GM23338 (cell line): ENCODE measurements at regions not wholly inside any gene's neighbourhood (a gene's known extent, or its start where the extent isn't known, plus 50 kb on each side); places are given as distances from the start of the nearest gene placed in this dataset.
A peak's percentile ranks its signal among the peaks of the same experiment; 100 is the strongest.

Source experiments
- ATAC-seq: fragments of 200-7000 bp; cut with Tn5 transposase; 3 replicates; pipeline ENCODE4 v1.9.1; 2020
- DNase-seq: peaks from one replicate; pipeline ENCODE4 v3.0.0-alpha.2; 2015; ENCODE audit warnings: low spot score
- H2AFZ ChIP-seq: fragments of 200-600 bp; sonication (generic); 2 replicates; pipeline ENCODE4 v1.8.0; 2016; ENCODE audit warnings: antibody characterized with exemption, mild to moderate bottlenecking, moderate library complexity
- H3F3A ChIP-seq: fragments of 200-600 bp; sonication (generic); replicated peaks from 2 replicates; pipeline ENCODE4 v1.8.0; 2017; ENCODE audit warnings: antibody characterized with exemption, mixed run types, low read depth
- H3K27ac ChIP-seq: fragments of 200-600 bp; sonication (generic); 2 replicates; pipeline ENCODE4 v1.6.1; 2016; ENCODE audit warnings: low read depth
- H3K27me3 ChIP-seq: fragments of 200-600 bp; sonication (generic); 2 replicates; pipeline ENCODE4 v1.8.0; 2016; ENCODE audit warnings: mild to moderate bottlenecking, mixed run types, moderate library complexity; ENCODE audit not compliant: insufficient read depth
- H3K36me3 ChIP-seq: fragments of 200-600 bp; sonication (generic); 2 replicates; pipeline ENCODE4 v1.8.0; 2016; ENCODE audit warnings: mild to moderate bottlenecking; ENCODE audit not compliant: insufficient read depth
- H3K4me1 ChIP-seq: fragments of 200-600 bp; sonication (generic); 2 replicates; pipeline ENCODE4 v1.8.0; 2016; ENCODE audit warnings: mild to moderate bottlenecking, moderate library complexity; ENCODE audit not compliant: insufficient read depth
- H3K4me2 ChIP-seq: fragments of 200-600 bp; sonication (generic); 2 replicates; pipeline ENCODE4 v1.7.1; 2017; ENCODE audit warnings: mixed run types
- H3K4me3 ChIP-seq: fragments of 200-600 bp; sonication (generic); 2 replicates; pipeline ENCODE4 v1.6.1; 2016; ENCODE audit warnings: mixed run types
- H3K79me2 ChIP-seq: fragments of 200-600 bp; sonication (generic); replicated peaks from 2 replicates; pipeline ENCODE4 v1.8.0; 2017; ENCODE audit warnings: mild to moderate bottlenecking; ENCODE audit not compliant: insufficient read depth
- H3K9me2 ChIP-seq: fragments of 200-600 bp; sonication (generic); 2 replicates; pipeline ENCODE4 v1.8.0; 2017; ENCODE audit not compliant: insufficient read depth
- H4K20me1 ChIP-seq: fragments of 200-600 bp; sonication (generic); replicated peaks from 2 replicates; pipeline ENCODE4 v1.8.0; 2017; ENCODE audit warnings: mild to moderate bottlenecking; ENCODE audit not compliant: insufficient read depth
- H3K27ac Mint-ChIP-seq: 2 replicates; pipeline ENCODE4 v1.8.0; 2020; ENCODE audit warnings: inconsistent platforms, mild to moderate bottlenecking, moderate library complexity, mixed read lengths
- H3K27me3 Mint-ChIP-seq: 3 replicates; pipeline ENCODE4 v1.8.0; 2022; ENCODE audit warnings: low read depth, mild to moderate bottlenecking, moderate library complexity, mixed read lengths, inconsistent platforms; ENCODE audit not compliant: insufficient read depth, poor library complexity
- H3K36me3 Mint-ChIP-seq: 3 replicates; pipeline ENCODE4 v1.8.0; 2021; ENCODE audit warnings: low read depth, mild to moderate bottlenecking, inconsistent platforms, moderate library complexity, mixed read lengths
- H3K4me1 Mint-ChIP-seq: 3 replicates; pipeline ENCODE4 v1.8.0; 2020; ENCODE audit warnings: mild to moderate bottlenecking, inconsistent platforms, mixed read lengths
- H3K4me3 Mint-ChIP-seq: 3 replicates; pipeline ENCODE4 v1.8.0; 2021; ENCODE audit warnings: moderate library complexity, mild to moderate bottlenecking, inconsistent platforms, mixed read lengths
- H3K9me3 Mint-ChIP-seq: 3 replicates; pipeline ENCODE4 v1.8.0; 2020; ENCODE audit warnings: moderate library complexity, mild to moderate bottlenecking, inconsistent platforms, mixed read lengths
- CREB1 ChIP-seq: fragments of 250-450 bp; sonication (Bioruptor Pico); IDR thresholded peaks from 2 replicates; pipeline ENCODE4 v1.5.0; 2020; ENCODE audit warnings: low read depth, mild to moderate bottlenecking, moderate library complexity
- CTCF ChIP-seq, 2 experiments: fragments of 200-600 bp in 1 of 2; sonication (generic) in 1 of 2; conservative IDR thresholded peaks; 2 replicates each; pipeline versions ENCODE4 v1.5.1 to v1.6.1; 2016 to 2017; ENCODE audit warnings: antibody characterized with exemption in 2 of 2, low read depth in 2 of 2, mild to moderate bottlenecking in 2 of 2, moderate library complexity in 1 of 2
- EZH2 ChIP-seq: fragments of 200-600 bp; sonication (generic); IDR thresholded peaks from one replicate; pipeline ENCODE4 v1.8.0; 2017; ENCODE audit warnings: antibody characterized with exemption, mild to moderate bottlenecking, low read depth; ENCODE audit not compliant: unreplicated experiment
- JUNB ChIP-seq: IDR thresholded peaks from one replicate; pipeline ENCODE4 v1.6.1; 2016; ENCODE audit warnings: antibody characterized with exemption; ENCODE audit not compliant: unreplicated experiment
- REST ChIP-seq: IDR thresholded peaks from one replicate; pipeline ENCODE4 v1.6.1; 2018; ENCODE audit warnings: antibody characterized with exemption; ENCODE audit not compliant: unreplicated experiment
- ZNF114 ChIP-seq: fragments of 250-450 bp; sonication (Bioruptor Pico); IDR thresholded peaks from 2 replicates; pipeline ENCODE4 v1.5.0; 2020; ENCODE audit warnings: mild to moderate bottlenecking, moderate library complexity
- ZNF331 ChIP-seq: fragments of 250-450 bp; sonication (Bioruptor Pico); IDR thresholded peaks from 2 replicates; pipeline ENCODE4 v1.5.0; 2020; ENCODE audit warnings: low read depth, mild to moderate bottlenecking, moderate library complexity
- ZNF462 ChIP-seq: fragments of 250-450 bp; sonication (Bioruptor Pico); IDR thresholded peaks from 2 replicates; pipeline ENCODE4 v1.5.0; 2020; ENCODE audit warnings: mild to moderate bottlenecking, moderate library complexity

GRCh38 chr13:44792096-44792495 is 197.2 kb downstream of the NUFIP1 start (continued):
- TF ChIP-seq CTCF (conservative IDR thresholded peaks at IDR 0.05; ENCODE audit: low read depth in 2 of 2), result no peak
- no peak for TF ChIP-seq EZH2

- Mint-ChIP-seq H3K4me1 (no peaks in the 10 kb centered on the region), H3K9me3 (peaks cover 4% of the 10 kb centered on the region; the same call in 2 of the 3 replicates), H3K27me3 (peaks cover 2% of the 10 kb centered on the region), H3K27ac (no peak overlapping the region), H3K36me3 (peaks cover 3% of the 10 kb centered on the region; the same call in 1 of the 3 replicates), H3K4me3 (no peak overlapping the region)
- H3F3A ChIP-seq, result no peaks in the 10 kb centered on the region
- no peak overlapping the region for H3K4me3 ChIP-seq
- no peaks in the 10 kb centered on the region for H3K27me3 ChIP-seq
- no peaks in the 10 kb centered on the region for H3K4me1 ChIP-seq
- TF ChIP-seq REST (no peak), EZH2 (no peak), ZNF114 (CRISPR knock-in tag) (no peak), ZNF331 (no peak), ZNF462 (CRISPR knock-in tag) (no peak), CREB1 (CRISPR knock-in tag) (no peak), JUNB (no peak)
- H3K9me2 ChIP-seq, result no peaks in the 10 kb centered on the region
- H3K27ac ChIP-seq, result no peak overlapping the region
- ATAC-seq (peak; percentile 95), DNase-seq (peak; percentile 18)
- no peaks in the 10 kb centered on the region for H3K36me3 ChIP-seq
- H3K4me2 ChIP-seq, result no peak overlapping the region
- no peaks in the 10 kb centered on the region for H4K20me1 ChIP-seq
- no peak overlapping the region for H2AFZ ChIP-seq
- no peaks in the 10 kb centered on the region for H3K79me2 ChIP-seq
Observed at GRCh38 chr13:44790289-44790688, 199.0 kb downstream of the NUFIP1 start.
